GM18502 (cell line): ENCODE measurements at regions not wholly inside any gene's neighbourhood (a gene's known extent, or its start where the extent isn't known, plus 50 kb on each side); places are given as distances from the start of the nearest gene placed in this dataset.

ENCODE experiments used
- ATAC-seq: cut with Tn5 transposase; IDR thresholded peaks from one replicate; pipeline ENCODE4 v1.9.1; 2021; ENCODE audit warnings: mild to moderate bottlenecking; ENCODE audit not compliant: unreplicated experiment, poor library complexity

- no peak for ATAC-seq
Observed at GRCh38 chr11:15748132-15748531, 608.2 kb downstream of the SOX6 start.

GRCh38 chr11:15748741-15749140 is 607.6 kb downstream of the SOX6 start:
- no peak for ATAC-seq

GRCh38 chr11:15750535-15751308 is 605.6 kb downstream of the SOX6 start:
- ATAC-seq, result no peak

GRCh38 chr11:15754221-15754620 is 602.1 kb downstream of the SOX6 start:
- no peak for ATAC-seq

- no peak for ATAC-seq
Observed at GRCh38 chr11:15757048-15757698, 599.2 kb downstream of the SOX6 start.

- ATAC-seq, result no peak
Observed at GRCh38 chr11:15758857-15759465, 597.4 kb downstream of the SOX6 start.

GRCh38 chr11:15761235-15761634 is 595.1 kb downstream of the SOX6 start:
- no peak for ATAC-seq

- ATAC-seq, result no peak
Observed at GRCh38 chr11:15764326-15764725, 592.0 kb downstream of the SOX6 start.

GRCh38 chr11:15764948-15765347 is 591.4 kb downstream of the SOX6 start:
- ATAC-seq, result no peak

GRCh38 chr11:15765530-15765929 is 590.8 kb downstream of the SOX6 start:
- ATAC-seq, result no peak

- no peak for ATAC-seq
Observed at GRCh38 chr11:15768321-15768720, 588.0 kb downstream of the SOX6 start.

- no peak for ATAC-seq
Observed at GRCh38 chr11:15769203-15769602, 587.1 kb downstream of the SOX6 start.

GRCh38 chr11:15770798-15771414 is 585.4 kb downstream of the SOX6 start:
- peak; percentile 57 for ATAC-seq

- ATAC-seq, result no peak
Observed at GRCh38 chr11:15772547-15772946, 583.8 kb downstream of the SOX6 start.

- no peak for ATAC-seq
Observed at GRCh38 chr11:15772981-15773380, 583.4 kb downstream of the SOX6 start.

GRCh38 chr11:15773476-15774387 is 582.6 kb downstream of the SOX6 start:
- ATAC-seq, result no peak

GRCh38 chr11:15774388-15774939 is 581.9 kb downstream of the SOX6 start:
- no peak for ATAC-seq

GRCh38 chr11:15775015-15775541 is 581.3 kb downstream of the SOX6 start:
- ATAC-seq, result no peak

GRCh38 chr11:15775797-15776196 is 580.5 kb downstream of the SOX6 start:
- no peak for ATAC-seq

- ATAC-seq, result no peak
Observed at GRCh38 chr11:15776366-15776765, 580.0 kb downstream of the SOX6 start.
